Memory B cell (primary cell): ENCODE measurements at regions not wholly inside any gene's neighbourhood (a gene's known extent, or its start where the extent isn't known, plus 50 kb on each side); places are given as distances from the start of the nearest gene placed in this dataset.
"Not testable (repeated sequence)": the region's sequence is repeated elsewhere in the genome, so short reads cannot be mapped to it uniquely, and the experiment has no call there.

Experiments used
- ATAC-seq: fragments of 150-1000 bp; cut with Tn5 transposase; 2 replicates; pipeline ENCODE4 v1.10.0; 2021; ENCODE audit warnings: low read depth, mild to moderate bottlenecking, moderate library complexity
- DNase-seq, 2 donors: peaks; one replicate each; pipeline ENCODE4 v3.0.0; 2022; ENCODE audit warnings: low spot score in 2 of 2
- H3K27ac Mint-ChIP-seq: one replicate; pipeline ENCODE4 v1.8.0; 2022; ENCODE audit warnings: mild to moderate bottlenecking, moderate library complexity, mixed read lengths
- H3K27me3 Mint-ChIP-seq: one replicate; pipeline ENCODE4 v1.8.0; 2022; ENCODE audit warnings: mixed read lengths
- H3K36me3 Mint-ChIP-seq: one replicate; pipeline ENCODE4 v1.8.0; 2022; ENCODE audit warnings: mild to moderate bottlenecking, mixed read lengths
- H3K4me1 Mint-ChIP-seq: one replicate; pipeline ENCODE4 v1.8.0; 2022; ENCODE audit warnings: mixed read lengths
- H3K4me3 Mint-ChIP-seq: one replicate; pipeline ENCODE4 v1.8.0; 2022; ENCODE audit warnings: mild to moderate bottlenecking, moderate library complexity, mixed read lengths
- H3K9me3 Mint-ChIP-seq: one replicate; pipeline ENCODE4 v1.8.0; 2022; ENCODE audit warnings: mixed read lengths

GRCh38 chrY:18891994-18892393 is 118.5 kb upstream of the HSFY2 start:
- ATAC-seq: no peak
- H3K4me1 Mint-ChIP-seq: no peaks in the 10 kb centered on the region
- H3K27ac Mint-ChIP-seq: no peak overlapping the region
- DNase-seq: no peak
- H3K4me3 Mint-ChIP-seq: no peak overlapping the region
- no peaks in the 10 kb centered on the region for H3K9me3 Mint-ChIP-seq
- H3K36me3 Mint-ChIP-seq: no peaks in the 10 kb centered on the region
- H3K27me3 Mint-ChIP-seq: no peaks in the 10 kb centered on the region

- Mint-ChIP-seq H3K9me3 (no peaks in the 10 kb centered on the region), H3K4me3 (no peak overlapping the region), H3K27me3 (no peaks in the 10 kb centered on the region), H3K27ac (no peak overlapping the region), H3K36me3 (no peaks in the 10 kb centered on the region), H3K4me1 (no peaks in the 10 kb centered on the region)
- ATAC-seq (no peak), DNase-seq (no peak)
Observed at GRCh38 chrY:18889548-18889947, 116.0 kb upstream of the HSFY2 start.

- no peak for DNase-seq
- no peaks in the 10 kb centered on the region for H3K36me3 Mint-ChIP-seq
- H3K4me1 Mint-ChIP-seq: no peaks in the 10 kb centered on the region
- H3K9me3 Mint-ChIP-seq: no peaks in the 10 kb centered on the region
- ATAC-seq: no peak
- H3K27me3 Mint-ChIP-seq: no peaks in the 10 kb centered on the region
- H3K27ac Mint-ChIP-seq: no peak overlapping the region
- no peak overlapping the region for H3K4me3 Mint-ChIP-seq
Observed at GRCh38 chrY:18884748-18885147, 111.2 kb upstream of the HSFY2 start.

- H3K4me1 Mint-ChIP-seq, H3K27me3 Mint-ChIP-seq, DNase-seq, H3K9me3 Mint-ChIP-seq, H3K27ac Mint-ChIP-seq, H3K4me3 Mint-ChIP-seq, H3K36me3 Mint-ChIP-seq, ATAC-seq: not testable (repeated sequence)
Observed at GRCh38 chrY:18869145-18869544, 95.6 kb upstream of the HSFY2 start.

- not testable (repeated sequence) for H3K4me1 Mint-ChIP-seq, ATAC-seq, H3K4me3 Mint-ChIP-seq, DNase-seq, H3K27ac Mint-ChIP-seq, H3K36me3 Mint-ChIP-seq, H3K9me3 Mint-ChIP-seq, H3K27me3 Mint-ChIP-seq
Observed at GRCh38 chrY:18866887-18867551, 93.5 kb upstream of the HSFY2 start.

GRCh38 chrY:18860856-18861255 is 87.3 kb upstream of the HSFY2 start:
- H3K36me3 Mint-ChIP-seq, DNase-seq, ATAC-seq, H3K27ac Mint-ChIP-seq, H3K4me3 Mint-ChIP-seq, H3K9me3 Mint-ChIP-seq, H3K27me3 Mint-ChIP-seq, H3K4me1 Mint-ChIP-seq: not testable (repeated sequence)

GRCh38 chrY:18858484-18859191 is 85.1 kb upstream of the HSFY2 start:
- not testable (repeated sequence) for ATAC-seq, H3K36me3 Mint-ChIP-seq, H3K9me3 Mint-ChIP-seq, H3K4me1 Mint-ChIP-seq, DNase-seq, H3K27ac Mint-ChIP-seq, H3K4me3 Mint-ChIP-seq, H3K27me3 Mint-ChIP-seq

GRCh38 chrY:18855184-18855583 is 81.6 kb upstream of the HSFY2 start:
- H3K27me3 Mint-ChIP-seq, ATAC-seq, H3K27ac Mint-ChIP-seq, H3K4me3 Mint-ChIP-seq, H3K9me3 Mint-ChIP-seq, DNase-seq, H3K36me3 Mint-ChIP-seq, H3K4me1 Mint-ChIP-seq: not testable (repeated sequence)

GRCh38 chrY:18853323-18853722 is 79.8 kb upstream of the HSFY2 start:
- not testable (repeated sequence) for DNase-seq, H3K4me1 Mint-ChIP-seq, H3K36me3 Mint-ChIP-seq, H3K4me3 Mint-ChIP-seq, H3K27ac Mint-ChIP-seq, ATAC-seq, H3K9me3 Mint-ChIP-seq, H3K27me3 Mint-ChIP-seq

GRCh38 chrY:18836643-18837042 is 63.1 kb upstream of the HSFY2 start:
- not testable (repeated sequence) for ATAC-seq, H3K27me3 Mint-ChIP-seq, H3K36me3 Mint-ChIP-seq, H3K27ac Mint-ChIP-seq, DNase-seq, H3K9me3 Mint-ChIP-seq, H3K4me3 Mint-ChIP-seq, H3K4me1 Mint-ChIP-seq
